HG02870 (cell line): ENCODE measurements at regions not wholly inside any gene's neighbourhood (a gene's known extent, or its start where the extent isn't known, plus 50 kb on each side); places are given as distances from the start of the nearest gene placed in this dataset.
A peak's percentile ranks its signal among the peaks of the same experiment; 100 is the strongest.
"Not testable (repeated sequence)": the region's sequence is repeated elsewhere in the genome, so short reads cannot be mapped to it uniquely, and the experiment has no call there.

ENCODE experiments used
- ATAC-seq: cut with Tn5 transposase; IDR thresholded peaks from one replicate; pipeline ENCODE4 v1.9.1; 2021; ENCODE audit warnings: mild to moderate bottlenecking, moderate library complexity; ENCODE audit not compliant: unreplicated experiment

GRCh38 chr2:195118276-195118675 lies 538.8 kb upstream of the SLC39A10 start:
- ATAC-seq = no peak

- no peak for ATAC-seq
Observed at GRCh38 chr2:195117011-195117410, 540.0 kb upstream of the SLC39A10 start.

GRCh38 chr2:195115738-195116137 lies 541.3 kb upstream of the SLC39A10 start:
- no peak for ATAC-seq

GRCh38 chr2:195108182-195108581 lies 548.8 kb upstream of the SLC39A10 start:
- ATAC-seq = no peak

GRCh38 chr2:195106681-195107380 lies 550.2 kb upstream of the SLC39A10 start:
- no peak for ATAC-seq

GRCh38 chr2:195105581-195105980 lies 551.4 kb upstream of the SLC39A10 start:
- ATAC-seq = no peak

- no peak for ATAC-seq
Observed at GRCh38 chr2:195094330-195094729, 562.7 kb upstream of the SLC39A10 start.

- no peak for ATAC-seq
Observed at GRCh38 chr2:195092341-195092740, 564.7 kb upstream of the SLC39A10 start.

GRCh38 chr2:195072806-195073205 lies 584.2 kb upstream of the SLC39A10 start:
- ATAC-seq = not testable (repeated sequence)

GRCh38 chr2:195057001-195057400 lies 600.0 kb upstream of the SLC39A10 start:
- no peak for ATAC-seq

GRCh38 chr2:195055996-195056395 lies 601.0 kb upstream of the SLC39A10 start:
- ATAC-seq = no peak

GRCh38 chr2:195051401-195051800 lies 605.6 kb upstream of the SLC39A10 start:
- ATAC-seq = no peak

- peak; percentile 92 for ATAC-seq
Observed at GRCh38 chr2:195049372-195050031, 607.5 kb upstream of the SLC39A10 start.

- ATAC-seq = no peak
Observed at GRCh38 chr2:195047955-195048354, 609.1 kb upstream of the SLC39A10 start.

GRCh38 chr2:195044801-195045200 lies 612.2 kb upstream of the SLC39A10 start:
- no peak for ATAC-seq

GRCh38 chr2:195038153-195038552 lies 618.9 kb upstream of the SLC39A10 start:
- ATAC-seq = no peak

- no peak for ATAC-seq
Observed at GRCh38 chr2:195037045-195037444, 620.0 kb upstream of the SLC39A10 start.

- no peak for ATAC-seq
Observed at GRCh38 chr2:195031411-195031810, 625.6 kb upstream of the SLC39A10 start.

- ATAC-seq = no peak
Observed at GRCh38 chr2:195029804-195030654, 627.0 kb upstream of the SLC39A10 start.

- ATAC-seq = no peak
Observed at GRCh38 chr2:195027947-195028346, 629.1 kb upstream of the SLC39A10 start.

- no peak for ATAC-seq
Observed at GRCh38 chr2:195026261-195026660, 630.8 kb upstream of the SLC39A10 start.

GRCh38 chr2:195022508-195022830 lies 634.6 kb upstream of the SLC39A10 start:
- ATAC-seq = no peak
